B cell (primary cell): ENCODE measurements at regions not wholly inside any gene's neighbourhood (a gene's known extent, or its start where the extent isn't known, plus 50 kb on each side); places are given as distances from the start of the nearest gene placed in this dataset.

Source experiments
- ATAC-seq: fragments of 200-7000 bp; cut with Tn5 transposase; one replicate; pipeline ENCODE4 v1.10.0; 2021; ENCODE audit warnings: low read depth, mild to moderate bottlenecking, moderate number of reproducible peaks, moderate library complexity
- CTCF ChIA-PET: fragments of 350-600 bp; sonication (Branson Sonifier 250); formaldehyde crosslinking; loops from one replicate; lab custom pipeline; 2021; ENCODE audit warnings: antibody characterized with exemption, inconsistent platforms; lab: Charles Lee
- POLR2A ChIA-PET: fragments of 350-600 bp; sonication (Branson Sonifier 250); formaldehyde crosslinking; loops from one replicate; lab custom pipeline; 2021; ENCODE audit warnings: antibody characterized with exemption; lab: Charles Lee
- DNase-seq: peaks from one replicate; pipeline ENCODE4 v3.0.0; 2013
- H2AFZ ChIP-seq: 2 replicates; pipeline ENCODE4 v1.6.1; 2012; ENCODE audit warnings: mild to moderate bottlenecking, low read depth, low read length; ENCODE audit not compliant: insufficient read depth, poor library complexity, severe bottlenecking
- H3K27ac ChIP-seq, 2 donors: 1 replicate in 1 of 2; 2 replicates in 1 of 2; pipeline ENCODE4 v1.5.1; 2012 to 2013; ENCODE audit warnings: low read length in 2 of 2, mild to moderate bottlenecking in 2 of 2, moderate library complexity in 1 of 2
- H3K27me3 ChIP-seq, 4 experiments: fragments of 200-600 bp in 1 of 4; sonication (generic) in 1 of 4; replicated peaks in 1 of 4; 1 replicate in 2 of 4; 2 replicates in 2 of 4; pipeline versions ENCODE4 v1.6.1 to v1.7.0; 2013 to 2016; ENCODE audit warnings: low read length in 3 of 4, mild to moderate bottlenecking in 2 of 4, mixed read lengths in 1 of 4, moderate library complexity in 1 of 4; ENCODE audit not compliant: insufficient read depth in 4 of 4, control insufficient read depth in 3 of 4; ENCODE audit errors: control extremely low read depth in 1 of 4
- H3K36me3 ChIP-seq, 2 experiments: replicated peaks in 1 of 2; 1 replicate in 1 of 2; 2 replicates in 1 of 2; pipeline versions ENCODE4 v1.6.1 to v1.7.1; 2013; ENCODE audit warnings: low read length in 1 of 2; ENCODE audit not compliant: insufficient read depth in 2 of 2, control insufficient read depth in 1 of 2; ENCODE audit errors: control extremely low read depth in 1 of 2, extremely low read depth in 1 of 2
- H3K4me1 ChIP-seq, 2 donors: fragments of 200-600 bp in 1 of 2; sonication (generic) in 1 of 2; 1 replicate in 1 of 2; 2 replicates in 1 of 2; pipeline versions ENCODE4 v1.5.1 to v1.6.1; 2013 to 2017; ENCODE audit warnings: low read length in 2 of 2; ENCODE audit not compliant: control insufficient read depth in 2 of 2, insufficient read depth in 2 of 2
- H3K4me2 ChIP-seq: replicated peaks from 2 replicates; pipeline ENCODE3; 2012; ENCODE audit warnings: mild to moderate bottlenecking, low read depth, low read length; ENCODE audit not compliant: poor library complexity, severe bottlenecking
- H3K4me3 ChIP-seq, 5 experiments: fragments of 200-600 bp in 1 of 5; sonication (generic) in 1 of 5; 1 replicate in 3 of 5; 2 replicates in 2 of 5; pipeline versions ENCODE4 v1.5.1 to v1.7.0; 2011 to 2016; ENCODE audit warnings: low read length in 4 of 5, mild to moderate bottlenecking in 4 of 5, low read depth in 2 of 5, control low read depth in 1 of 5, moderate library complexity in 1 of 5; ENCODE audit not compliant: insufficient read depth in 1 of 5; ENCODE audit errors: control extremely low read depth in 1 of 5, extremely low read depth in 1 of 5
- H3K79me2 ChIP-seq: fragments of 200-600 bp; sonication (generic); one replicate; pipeline ENCODE4 v1.6.0; 2016; ENCODE audit warnings: low read length; ENCODE audit not compliant: control insufficient read depth, insufficient read depth
- H3K9ac ChIP-seq: fragments of 200-600 bp; sonication (generic); 2 replicates; pipeline ENCODE4 v1.6.1; 2017; ENCODE audit warnings: mild to moderate bottlenecking, low read length, moderate library complexity
- H3K9me3 ChIP-seq, 3 donors: one replicate each; pipeline versions ENCODE4 v1.6.1 to v1.7.1; 2013; ENCODE audit warnings: low read length in 2 of 3; ENCODE audit not compliant: control insufficient read depth in 2 of 3, insufficient read depth in 1 of 3; ENCODE audit errors: control extremely low read depth in 1 of 3
- H4K20me1 ChIP-seq: 2 replicates; pipeline ENCODE4 v1.6.0; 2012; ENCODE audit warnings: mild to moderate bottlenecking, low read length; ENCODE audit not compliant: insufficient read depth, control insufficient read depth, poor library complexity, severe bottlenecking
- H3K27ac Mint-ChIP-seq: one replicate; pipeline ENCODE4 v1.8.0; 2021; ENCODE audit warnings: mixed read lengths
- H3K27me3 Mint-ChIP-seq: one replicate; pipeline ENCODE4 v1.8.0; 2021; ENCODE audit warnings: mixed read lengths
- H3K4me1 Mint-ChIP-seq: one replicate; pipeline ENCODE4 v1.8.0; 2021; ENCODE audit warnings: mixed read lengths
- H3K4me3 Mint-ChIP-seq: one replicate; pipeline ENCODE4 v1.8.0; 2021; ENCODE audit warnings: mixed read lengths
- H3K9me3 Mint-ChIP-seq: one replicate; pipeline ENCODE4 v1.8.0; 2022; ENCODE audit warnings: mixed read lengths; ENCODE audit not compliant: insufficient read depth
- CTCF ChIP-seq: fragments of 200-600 bp; IDR thresholded peaks from one replicate; pipeline ENCODE4 v1.8.0; 2022; ENCODE audit warnings: antibody characterized with exemption, mild to moderate bottlenecking
- EZH2 ChIP-seq: IDR thresholded peaks from 2 replicates; pipeline ENCODE4 v1.6.1; 2012; ENCODE audit warnings: borderline replicate concordance, low read depth, mild to moderate bottlenecking, moderate library complexity, low read length; ENCODE audit not compliant: insufficient read depth, poor library complexity, severe bottlenecking
- WGBS: methylation state at CpG from one replicate; pipeline ENCODE4 v1.1.5; 2013; ENCODE audit warnings: missing lambda C conversion rate; ENCODE audit not compliant: insufficient coverage; 5-methylcytosine and 5-hydroxymethylcytosine counted together
- intact Hi-C: fragments of 100-400 bp; cut with micrococcal nuclease; formaldehyde crosslinking; loops from one replicate; pipeline ENCODE4 v1.10.0; 2022

DNA sequence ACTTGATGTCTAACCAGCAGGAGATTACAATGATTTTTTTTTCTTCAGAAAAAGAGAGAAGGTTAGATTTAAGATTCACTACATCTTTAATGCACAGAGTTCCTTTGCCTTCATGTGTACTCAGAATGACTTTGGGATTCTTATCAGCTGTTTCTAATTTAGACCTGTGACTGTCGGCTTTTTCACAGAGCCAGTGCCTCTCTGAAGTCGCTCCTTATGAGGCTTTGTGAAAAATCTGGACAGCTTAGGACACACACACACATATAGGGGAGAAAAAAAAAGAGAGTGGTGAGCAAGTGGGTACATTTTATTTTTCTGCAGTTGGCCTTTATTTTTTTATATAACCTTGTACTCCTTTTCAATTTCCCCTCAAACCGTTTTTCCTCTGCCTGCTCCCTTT lies 893.1 kb upstream of the CELF4 start:
- H3K4me3 ChIP-seq, result no peak overlapping the region
- no peaks in the 10 kb centered on the region for H3K4me1 ChIP-seq
- no CpG with 5 or more reads among the region's 3 CpGs for WGBS
- Mint-ChIP-seq H3K4me1 (no peaks in the 10 kb centered on the region), H3K27ac (no peak overlapping the region), H3K27me3 (no peaks in the 10 kb centered on the region), H3K4me3 (no peak overlapping the region), H3K9me3 (peaks cover 9% of the 10 kb centered on the region)
- no peaks in the 10 kb centered on the region for H3K79me2 ChIP-seq
- intact Hi-C loops, result no loop called here
- no peaks in the 10 kb centered on the region for H3K27me3 ChIP-seq
- ChIA-PET POLR2A (no interaction called here), CTCF (interaction anchor here (0.8 kb wide), 1 partner anchor 24 kb away, joined by 4 read pairs; no protein-coding TSS in a partner anchor)
- TF ChIP-seq CTCF (no peak), EZH2 (no peak)
- no peak overlapping the region for H2AFZ ChIP-seq
- no peak for ATAC-seq
- no peak overlapping the region for H3K4me2 ChIP-seq
- no peak for DNase-seq
- no peaks in the 10 kb centered on the region for H4K20me1 ChIP-seq
- no peaks in the 10 kb centered on the region for H3K36me3 ChIP-seq
- H3K27ac ChIP-seq, result no peak overlapping the region
- no peaks in the 10 kb centered on the region for H3K9me3 ChIP-seq
- no peak overlapping the region for H3K9ac ChIP-seq

- H4K20me1 ChIP-seq, result no peaks in the 10 kb centered on the region
- Mint-ChIP-seq H3K27ac (no peak overlapping the region), H3K27me3 (no peaks in the 10 kb centered on the region), H3K9me3 (peaks cover 3% of the 10 kb centered on the region), H3K4me1 (no peaks in the 10 kb centered on the region), H3K4me3 (no peak overlapping the region)
- H3K4me3 ChIP-seq, result no peak overlapping the region
- H3K27me3 ChIP-seq, result no peaks in the 10 kb centered on the region
- ChIA-PET POLR2A (no interaction called here), CTCF (no interaction called here)
- no peaks in the 10 kb centered on the region for H3K4me1 ChIP-seq
- ATAC-seq, result no peak
- DNase-seq, result no peak
- H3K9me3 ChIP-seq, result no peaks in the 10 kb centered on the region
- no peak for TF ChIP-seq CTCF
- no peak for TF ChIP-seq EZH2
- no peaks in the 10 kb centered on the region for H3K36me3 ChIP-seq
- H3K9ac ChIP-seq, result no peak overlapping the region
- H2AFZ ChIP-seq, result no peak overlapping the region
- H3K4me2 ChIP-seq, result no peak overlapping the region
- H3K79me2 ChIP-seq, result no peaks in the 10 kb centered on the region
- 75% methylated on average over 4 of the region's 5 CpGs for WGBS
- intact Hi-C loops, result no loop called here
- H3K27ac ChIP-seq, result no peak overlapping the region
These were observed 890.7 kb upstream of the CELF4 start for GRCh38 chr18:38456253-38456652.
